Neuronal stem cell (in vitro differentiated cells): ENCODE measurements at regions not wholly inside any gene's neighbourhood (a gene's known extent, or its start where the extent isn't known, plus 50 kb on each side); places are given as distances from the start of the nearest gene placed in this dataset.

ENCODE experiments used
- DNase-seq: peaks from one replicate; pipeline ENCODE4 v3.0.0-alpha.2; 2013; ENCODE audit warnings: low spot score
- H2AFZ ChIP-seq: one replicate; pipeline ENCODE4 v1.6.1; 2013; ENCODE audit warnings: mild to moderate bottlenecking, low read length, inconsistent platforms
- H2AK5ac ChIP-seq: 2 replicates; pipeline ENCODE4 v1.6.1; 2013; ENCODE audit warnings: low read depth, mild to moderate bottlenecking, inconsistent platforms, low read length, moderate library complexity, mixed read lengths
- H2BK120ac ChIP-seq: 2 replicates; pipeline ENCODE4 v1.6.1; 2013; ENCODE audit warnings: low read depth, mild to moderate bottlenecking, inconsistent platforms, low read length, moderate library complexity, mixed read lengths
- H2BK12ac ChIP-seq: one replicate; pipeline ENCODE4 v1.6.1; 2013; ENCODE audit warnings: low read length, inconsistent platforms
- H2BK15ac ChIP-seq: 2 replicates; pipeline ENCODE4 v1.6.1; 2013; ENCODE audit warnings: mild to moderate bottlenecking, low read length, inconsistent platforms, mixed read lengths
- H2BK5ac ChIP-seq: one replicate; pipeline ENCODE4 v1.6.1; 2013; ENCODE audit warnings: inconsistent platforms, mild to moderate bottlenecking, low read length, moderate library complexity
- H3K14ac ChIP-seq: one replicate; pipeline ENCODE4 v1.6.1; 2013; ENCODE audit warnings: low read length, inconsistent platforms
- H3K18ac ChIP-seq: 2 replicates; pipeline ENCODE4 v1.6.1; 2013; ENCODE audit warnings: low read length, inconsistent platforms
- H3K23ac ChIP-seq: 2 replicates; pipeline ENCODE4 v1.6.1; 2013; ENCODE audit warnings: low read depth, mild to moderate bottlenecking, mixed read lengths, low read length, inconsistent platforms; ENCODE audit not compliant: poor library complexity
- H3K27ac ChIP-seq: replicated peaks from 3 replicates; pipeline ENCODE4 v1.5.1; 2013; ENCODE audit warnings: low read length, inconsistent platforms
- H3K27me3 ChIP-seq, 3 experiments: 2 replicates each; pipeline ENCODE4 v1.6.1; 2013; ENCODE audit warnings: low read length in 3 of 3, mild to moderate bottlenecking in 2 of 3, inconsistent platforms in 1 of 3, low read depth in 1 of 3, mixed read lengths in 1 of 3, moderate library complexity in 1 of 3; ENCODE audit not compliant: control insufficient read depth in 3 of 3, insufficient read depth in 3 of 3
- H3K36me3 ChIP-seq, 2 donors: replicated peaks in 1 of 2; 2 replicates each; pipeline ENCODE4 v1.6.1; 2013; ENCODE audit warnings: low read length in 2 of 2; ENCODE audit not compliant: control insufficient read depth in 2 of 2, insufficient read depth in 2 of 2
- H3K4ac ChIP-seq: 2 replicates; pipeline ENCODE4 v1.6.1; 2013; ENCODE audit warnings: inconsistent platforms, mild to moderate bottlenecking, low read length, moderate library complexity
- H3K4me1 ChIP-seq, 2 donors: 1 replicate in 1 of 2; 2 replicates in 1 of 2; pipeline ENCODE4 v1.6.1; 2013; ENCODE audit warnings: low read length in 2 of 2, low read depth in 1 of 2; ENCODE audit not compliant: control insufficient read depth in 2 of 2, insufficient read depth in 1 of 2
- H3K4me2 ChIP-seq: one replicate; pipeline ENCODE4 v1.6.1; 2013; ENCODE audit warnings: mild to moderate bottlenecking, low read length, inconsistent platforms; ENCODE audit not compliant: insufficient read depth, poor library complexity, severe bottlenecking
- H3K4me3 ChIP-seq, 2 donors: 2 replicates each; pipeline ENCODE4 v1.5.1; 2013; ENCODE audit warnings: low read length in 2 of 2, mild to moderate bottlenecking in 2 of 2, inconsistent platforms in 1 of 2, moderate library complexity in 1 of 2
- H3K79me1 ChIP-seq: one replicate; pipeline ENCODE4 v1.6.1; 2013; ENCODE audit warnings: low read depth, mild to moderate bottlenecking, inconsistent platforms, low read length, moderate library complexity
- H3K9ac ChIP-seq: one replicate; pipeline ENCODE4 v1.6.1; 2013; ENCODE audit warnings: mild to moderate bottlenecking, low read depth, low read length, inconsistent platforms; ENCODE audit not compliant: poor library complexity
- H3K9me3 ChIP-seq, 2 donors: replicated peaks in 1 of 2; 2 replicates each; pipeline versions ENCODE3 to v1.6.1; 2013; ENCODE audit warnings: low read length in 2 of 2, mild to moderate bottlenecking in 2 of 2, inconsistent platforms in 1 of 2, low read depth in 1 of 2, mixed read lengths in 1 of 2, moderate library complexity in 1 of 2; ENCODE audit not compliant: control insufficient read depth in 2 of 2, insufficient read depth in 1 of 2
- H4K8ac ChIP-seq: one replicate; pipeline ENCODE4 v1.6.1; 2013; ENCODE audit warnings: low read depth, mild to moderate bottlenecking, inconsistent platforms, low read length, moderate library complexity
- H4K91ac ChIP-seq: one replicate; pipeline ENCODE4 v1.6.1; 2013; ENCODE audit warnings: low read length, low read depth, mild to moderate bottlenecking, inconsistent platforms; ENCODE audit not compliant: poor library complexity
- WGBS, 2 donors: extraction: QIAGEN DNeasy Blood & Tissue Kit; methylation state at CpG; one replicate each; pipeline ENCODE4 v1.1.7; 2013; ENCODE audit warnings: missing lambda C conversion rate in 2 of 2, mixed read lengths in 1 of 2; ENCODE audit not compliant: insufficient read length in 2 of 2, insufficient replicate concordance in 1 of 2; ENCODE audit errors: extremely low coverage in 2 of 2; 5-methylcytosine and 5-hydroxymethylcytosine counted together

- Histone ChIP-seq H3K4me2 (no peak overlapping the region), H3K4ac (no peak overlapping the region), H3K23ac (no peak overlapping the region), H2BK120ac (no peak overlapping the region), H3K9me3 (no peaks in the 10 kb centered on the region), H2BK12ac (no peak overlapping the region), H4K91ac (no peak overlapping the region), H3K14ac (no peak overlapping the region), H3K9ac (no peak overlapping the region), H3K4me1 (no peaks in the 10 kb centered on the region), H3K27ac (no peak overlapping the region), H3K4me3 (no peak overlapping the region), H3K27me3 (no peaks in the 10 kb centered on the region), H2AFZ (no peak overlapping the region), H3K18ac (no peak overlapping the region), H2BK5ac (no peak overlapping the region), H3K36me3 (no peaks in the 10 kb centered on the region), H2AK5ac (no peak overlapping the region), H4K8ac (no peak overlapping the region), H2BK15ac (no peak overlapping the region), H3K79me1 (no peaks in the 10 kb centered on the region)
- 100% methylated on average over 2 of the region's 3 CpGs; no CpG with 5 or more reads in 1 of the 2 donors for WGBS, 2 donors
- no peak for DNase-seq
These were observed 838.2 kb upstream of the MGAT4C start for GRCh38 chr12:87094356-87094755.

- Histone ChIP-seq H2BK5ac (no peak overlapping the region), H3K36me3 (no peaks in the 10 kb centered on the region), H2BK120ac (no peak overlapping the region), H2BK12ac (no peak overlapping the region), H3K27ac (no peak overlapping the region), H3K27me3 (no peaks in the 10 kb centered on the region), H4K91ac (no peak overlapping the region), H3K4me2 (no peak overlapping the region), H3K4me3 (no peak overlapping the region), H3K18ac (no peak overlapping the region), H2AFZ (peak overlapping the region; percentile 67), H3K4me1 (no peaks in the 10 kb centered on the region), H3K4ac (no peak overlapping the region), H3K9me3 (no peaks in the 10 kb centered on the region), H2BK15ac (no peak overlapping the region), H3K9ac (no peak overlapping the region), H3K14ac (no peak overlapping the region), H3K23ac (no peak overlapping the region), H4K8ac (no peak overlapping the region), H3K79me1 (no peaks in the 10 kb centered on the region), H2AK5ac (no peak overlapping the region)
- DNase-seq, result no peak
- no CpG with 5 or more reads among the region's 1 CpG for WGBS, 2 donors
These were observed 836.2 kb upstream of the MGAT4C start for GRCh38 chr12:87092421-87092820.

GRCh38 chr12:87086118-87086891 is 830.1 kb upstream of the MGAT4C start:
- no peaks in the 10 kb centered on the region for H3K36me3 ChIP-seq
- no peak overlapping the region for H2BK120ac ChIP-seq
- no peak overlapping the region for H2BK5ac ChIP-seq
- no peaks in the 10 kb centered on the region for H3K79me1 ChIP-seq
- no peak overlapping the region for H2AK5ac ChIP-seq
- no peak overlapping the region for H3K18ac ChIP-seq
- WGBS, 2 donors, result no CpG with 5 or more reads among the region's 3 CpGs
- no peak for DNase-seq
- H3K27me3 ChIP-seq, result no peaks in the 10 kb centered on the region
- H3K9ac ChIP-seq, result no peak overlapping the region
- no peak overlapping the region for H2BK15ac ChIP-seq
- H3K4me2 ChIP-seq, result no peak overlapping the region
- H2BK12ac ChIP-seq, result no peak overlapping the region
- H3K4me1 ChIP-seq, result no peaks in the 10 kb centered on the region
- H3K4me3 ChIP-seq, result no peak overlapping the region
- H3K9me3 ChIP-seq, result no peaks in the 10 kb centered on the region
- H4K91ac ChIP-seq, result no peak overlapping the region
- no peak overlapping the region for H4K8ac ChIP-seq
- H3K27ac ChIP-seq, result no peak overlapping the region
- H3K23ac ChIP-seq, result no peak overlapping the region
- H2AFZ ChIP-seq, result no peak overlapping the region
- H3K4ac ChIP-seq, result no peak overlapping the region
- H3K14ac ChIP-seq, result no peak overlapping the region

GRCh38 chr12:87085286-87085685 is 829.1 kb upstream of the MGAT4C start:
- H3K14ac ChIP-seq, result no peak overlapping the region
- no peak for DNase-seq
- no peak overlapping the region for H2BK15ac ChIP-seq
- H3K4ac ChIP-seq, result no peak overlapping the region
- no peaks in the 10 kb centered on the region for H3K9me3 ChIP-seq
- no peaks in the 10 kb centered on the region for H3K4me1 ChIP-seq
- no peak overlapping the region for H2BK12ac ChIP-seq
- H2BK5ac ChIP-seq, result no peak overlapping the region
- no peak overlapping the region for H3K9ac ChIP-seq
- no peak overlapping the region for H3K18ac ChIP-seq
- no peaks in the 10 kb centered on the region for H3K27me3 ChIP-seq
- no peaks in the 10 kb centered on the region for H3K79me1 ChIP-seq
- H4K8ac ChIP-seq, result no peak overlapping the region
- H4K91ac ChIP-seq, result no peak overlapping the region
- no peak overlapping the region for H3K4me3 ChIP-seq
- H2BK120ac ChIP-seq, result no peak overlapping the region
- H3K23ac ChIP-seq, result no peak overlapping the region
- H3K4me2 ChIP-seq, result no peak overlapping the region
- H2AFZ ChIP-seq, result no peak overlapping the region
- H3K27ac ChIP-seq, result no peak overlapping the region
- H3K36me3 ChIP-seq, result no peaks in the 10 kb centered on the region
- no peak overlapping the region for H2AK5ac ChIP-seq
